ENCODE measurements at regions not wholly inside any gene's neighbourhood (a gene's known extent, or its start where the extent isn't known, plus 50 kb on each side); places are given as distances from the start of the nearest gene placed in this dataset.

DNA sequence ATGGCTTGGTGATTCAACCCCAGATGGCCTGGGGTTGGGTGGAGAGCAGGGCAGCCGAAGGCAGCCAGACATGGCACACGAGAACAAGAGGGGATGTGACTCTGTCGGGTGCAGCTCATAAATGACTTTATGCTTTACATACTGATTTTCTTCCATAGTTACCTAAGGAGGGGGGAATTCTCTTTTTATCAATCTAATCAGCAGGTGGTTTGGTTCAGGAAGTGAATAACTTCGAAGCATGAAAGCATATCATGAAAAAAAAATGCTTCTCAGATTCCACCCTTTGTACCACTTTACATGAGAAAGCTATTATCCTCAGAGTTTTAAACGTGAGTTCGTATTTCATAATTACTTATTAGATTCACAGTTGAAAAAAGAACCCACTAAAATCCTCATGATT, 908.9 kb upstream of the LCORL start (continued):
- TF ChIP-seq FOXM1 (IDR thresholded peaks at IDR 0.05; ENCODE audit: low read depth, low read length) (no peak), RB1 (IDR thresholded peaks at IDR 0.05; ENCODE audit: borderline replicate concordance) (no peak), PAX5 (IDR thresholded peaks at IDR 0.05; ENCODE audit: borderline replicate concordance, low read depth, low read length) (no peak)

- H3K27ac ChIP-seq (ENCODE audit: control insufficient read depth, insufficient read depth) = no peak overlapping the region
- no peaks in the 10 kb centered on the region for H4K20me1 ChIP-seq (ENCODE audit: control insufficient read depth, insufficient read depth)
- DNase-seq (ENCODE audit: low read depth, low spot score) = no peak
- H3K9ac ChIP-seq (ENCODE audit: control insufficient read depth, insufficient read depth, low read length) = no peak overlapping the region
- in situ Hi-C loops (cut with MboI) = no loop called here
- RAD21 ChIA-PET (ENCODE audit: unreplicated experiment) = no interaction called here
- POLR2A ChIA-PET = no interaction called here
- CTCF ChIA-PET = no interaction called here
- no peaks in the 10 kb centered on the region for H3K27me3 ChIP-seq (replicated peaks in 1 of 2; ENCODE audit: control insufficient read depth in 2 of 2, insufficient read depth in 2 of 2, low read length in 1 of 2)
- no TSS peak for BruUV-seq (replicated peaks)
- intact Hi-C loops (cut with micrococcal nuclease; ENCODE audit: unreplicated experiment) = no loop called here
- FAIRE-seq = no peak
- ATAC-seq = no peak
- no peak overlapping the region for H2AFZ ChIP-seq (ENCODE audit: control insufficient read depth, low read depth, low read length)
- SMC1A ChIA-PET (ENCODE audit: uncharacterized antibody, unreplicated experiment) = no interaction called here
- H3K36me3 ChIP-seq (ENCODE audit: control insufficient read depth in 2 of 2, insufficient read depth in 2 of 2, low read length in 1 of 2) = no peaks in the 10 kb centered on the region
- no peaks in the 10 kb centered on the region for H3K4me1 ChIP-seq (ENCODE audit: control insufficient read depth, insufficient read depth, low read length)
- H3K79me2 ChIP-seq (ENCODE audit: control insufficient read depth, insufficient read depth, low read length) = no peaks in the 10 kb centered on the region
- no peaks in the 10 kb centered on the region for H3K9me3 ChIP-seq (replicated peaks; ENCODE audit: control insufficient read depth, insufficient read depth, low read length)
- WGBS (ENCODE audit: insufficient coverage, insufficient replicate concordance, low lambda C conversion rate, missing lambda C conversion rate) = 0% methylated on average over 1 of the region's 1 CpG
- no peak overlapping the region for H3K4me3 ChIP-seq
- H3K4me2 ChIP-seq (ENCODE audit: control insufficient read depth, insufficient read depth) = no peak overlapping the region
- TF ChIP-seq SUZ12 (IDR thresholded peaks at IDR 0.05; ENCODE audit: unreplicated experiment) (no peak), BHLHE40 (IDR thresholded peaks at IDR 0.05; ENCODE audit: borderline replicate concordance in 1 of 2, low read depth in 2 of 2, low read length in 1 of 2) (no peak), SRF (IDR thresholded peaks at IDR 0.05; ENCODE audit: low read depth in 2 of 2, low read length in 2 of 2) (no peak), NFYB (IDR thresholded peaks at IDR 0.05; ENCODE audit: insufficient read depth, low read depth, low read length) (no peak), LARP7 (IDR thresholded peaks at IDR 0.05) (no peak), ZSCAN29 (IDR thresholded peaks at IDR 0.05) (no peak), KDM1A (IDR thresholded peaks at IDR 0.05; ENCODE audit: borderline replicate concordance) (no peak), TARDBP (IDR thresholded peaks at IDR 0.05; ENCODE audit: borderline replicate concordance) (no peak), RB1 (IDR thresholded peaks at IDR 0.05; ENCODE audit: borderline replicate concordance) (no peak), ASH2L (IDR thresholded peaks at IDR 0.05; ENCODE audit: borderline replicate concordance, low read depth) (no peak), ZNF207 (IDR thresholded peaks at IDR 0.05; ENCODE audit: borderline replicate concordance) (no peak), NBN (IDR thresholded peaks at IDR 0.05) (no peak), RELA (IDR thresholded peaks at IDR 0.05; ENCODE audit: borderline replicate concordance, partially characterized antibody) (no peak), HSF1 (IDR thresholded peaks at IDR 0.05; ENCODE audit: low read depth, low read length) (no peak), NRF1 (conservative IDR thresholded peaks at IDR 0.05; ENCODE audit: low read depth, low read length) (no peak), BRCA1 (IDR thresholded peaks at IDR 0.05; ENCODE audit: low read depth, low read length) (no peak)
- TF ChIP-seq, protein P1, sequence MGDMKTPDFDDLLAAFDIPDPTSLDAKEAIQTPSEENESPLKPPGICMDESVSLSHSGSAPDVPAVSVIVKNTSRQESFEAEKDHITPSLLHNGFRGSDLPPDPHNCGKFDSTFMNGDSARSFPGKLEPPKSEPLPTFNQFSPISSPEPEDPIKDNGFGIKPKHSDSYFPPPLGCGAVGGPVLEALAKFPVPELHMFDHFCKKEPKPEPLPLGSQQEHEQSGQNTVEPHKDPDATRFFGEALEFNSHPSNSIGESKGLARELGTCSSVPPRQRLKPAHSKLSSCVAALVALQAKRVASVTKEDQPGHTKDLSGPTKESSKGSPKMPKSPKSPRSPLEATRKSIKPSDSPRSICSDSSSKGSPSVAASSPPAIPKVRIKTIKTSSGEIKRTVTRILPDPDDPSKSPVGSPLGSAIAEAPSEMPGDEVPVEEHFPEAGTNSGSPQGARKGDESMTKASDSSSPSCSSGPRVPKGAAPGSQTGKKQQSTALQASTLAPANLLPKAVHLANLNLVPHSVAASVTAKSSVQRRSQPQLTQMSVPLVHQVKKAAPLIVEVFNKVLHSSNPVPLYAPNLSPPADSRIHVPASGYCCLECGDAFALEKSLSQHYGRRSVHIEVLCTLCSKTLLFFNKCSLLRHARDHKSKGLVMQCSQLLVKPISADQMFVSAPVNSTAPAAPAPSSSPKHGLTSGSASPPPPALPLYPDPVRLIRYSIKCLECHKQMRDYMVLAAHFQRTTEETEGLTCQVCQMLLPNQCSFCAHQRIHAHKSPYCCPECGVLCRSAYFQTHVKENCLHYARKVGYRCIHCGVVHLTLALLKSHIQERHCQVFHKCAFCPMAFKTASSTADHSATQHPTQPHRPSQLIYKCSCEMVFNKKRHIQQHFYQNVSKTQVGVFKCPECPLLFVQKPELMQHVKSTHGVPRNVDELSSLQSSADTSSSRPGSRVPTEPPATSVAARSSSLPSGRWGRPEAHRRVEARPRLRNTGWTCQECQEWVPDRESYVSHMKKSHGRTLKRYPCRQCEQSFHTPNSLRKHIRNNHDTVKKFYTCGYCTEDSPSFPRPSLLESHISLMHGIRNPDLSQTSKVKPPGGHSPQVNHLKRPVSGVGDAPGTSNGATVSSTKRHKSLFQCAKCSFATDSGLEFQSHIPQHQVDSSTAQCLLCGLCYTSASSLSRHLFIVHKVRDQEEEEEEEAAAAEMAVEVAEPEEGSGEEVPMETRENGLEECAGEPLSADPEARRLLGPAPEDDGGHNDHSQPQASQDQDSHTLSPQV (IDR thresholded peaks at IDR 0.05) = no peak
Observed at GRCh38 chr4:18923496-18924161, 902.1 kb upstream of the LCORL start.

Measured in GM12878 (cell line).